ENCODE measurements at regions not wholly inside any gene's neighbourhood (a gene's known extent, or its start where the extent isn't known, plus 50 kb on each side); places are given as distances from the start of the nearest gene placed in this dataset.

- TF ChIP-seq, protein P1, sequence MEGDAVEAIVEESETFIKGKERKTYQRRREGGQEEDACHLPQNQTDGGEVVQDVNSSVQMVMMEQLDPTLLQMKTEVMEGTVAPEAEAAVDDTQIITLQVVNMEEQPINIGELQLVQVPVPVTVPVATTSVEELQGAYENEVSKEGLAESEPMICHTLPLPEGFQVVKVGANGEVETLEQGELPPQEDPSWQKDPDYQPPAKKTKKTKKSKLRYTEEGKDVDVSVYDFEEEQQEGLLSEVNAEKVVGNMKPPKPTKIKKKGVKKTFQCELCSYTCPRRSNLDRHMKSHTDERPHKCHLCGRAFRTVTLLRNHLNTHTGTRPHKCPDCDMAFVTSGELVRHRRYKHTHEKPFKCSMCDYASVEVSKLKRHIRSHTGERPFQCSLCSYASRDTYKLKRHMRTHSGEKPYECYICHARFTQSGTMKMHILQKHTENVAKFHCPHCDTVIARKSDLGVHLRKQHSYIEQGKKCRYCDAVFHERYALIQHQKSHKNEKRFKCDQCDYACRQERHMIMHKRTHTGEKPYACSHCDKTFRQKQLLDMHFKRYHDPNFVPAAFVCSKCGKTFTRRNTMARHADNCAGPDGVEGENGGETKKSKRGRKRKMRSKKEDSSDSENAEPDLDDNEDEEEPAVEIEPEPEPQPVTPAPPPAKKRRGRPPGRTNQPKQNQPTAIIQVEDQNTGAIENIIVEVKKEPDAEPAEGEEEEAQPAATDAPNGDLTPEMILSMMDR (conservative IDR thresholded peaks at IDR 0.05; ENCODE audit: low read depth in 2 of 2): no peak
- TF ChIP-seq POLR2AphosphoS5 (IDR thresholded peaks at IDR 0.05; ENCODE audit: low read depth): no peak
- TF ChIP-seq EZH2 (IDR thresholded peaks at IDR 0.05; ENCODE audit: low read depth, unreplicated experiment): no peak
- TF ChIP-seq EZH2phosphoT487 (IDR thresholded peaks at IDR 0.05; ENCODE audit: unreplicated experiment): no peak
- no peak for TF ChIP-seq ETS1 (IDR thresholded peaks at IDR 0.05)
- TF ChIP-seq CREB1 (CRISPR knock-in tag; IDR thresholded peaks at IDR 0.05; ENCODE audit: low read depth): no peak
- no peak for TF ChIP-seq REST (IDR thresholded peaks at IDR 0.05; ENCODE audit: unreplicated experiment)
- no peak for TF ChIP-seq ZNF114 (CRISPR knock-in tag; IDR thresholded peaks at IDR 0.05)
- TF ChIP-seq STAT1 (IDR thresholded peaks at IDR 0.05; ENCODE audit: unreplicated experiment): no peak
- TF ChIP-seq, protein P2, sequence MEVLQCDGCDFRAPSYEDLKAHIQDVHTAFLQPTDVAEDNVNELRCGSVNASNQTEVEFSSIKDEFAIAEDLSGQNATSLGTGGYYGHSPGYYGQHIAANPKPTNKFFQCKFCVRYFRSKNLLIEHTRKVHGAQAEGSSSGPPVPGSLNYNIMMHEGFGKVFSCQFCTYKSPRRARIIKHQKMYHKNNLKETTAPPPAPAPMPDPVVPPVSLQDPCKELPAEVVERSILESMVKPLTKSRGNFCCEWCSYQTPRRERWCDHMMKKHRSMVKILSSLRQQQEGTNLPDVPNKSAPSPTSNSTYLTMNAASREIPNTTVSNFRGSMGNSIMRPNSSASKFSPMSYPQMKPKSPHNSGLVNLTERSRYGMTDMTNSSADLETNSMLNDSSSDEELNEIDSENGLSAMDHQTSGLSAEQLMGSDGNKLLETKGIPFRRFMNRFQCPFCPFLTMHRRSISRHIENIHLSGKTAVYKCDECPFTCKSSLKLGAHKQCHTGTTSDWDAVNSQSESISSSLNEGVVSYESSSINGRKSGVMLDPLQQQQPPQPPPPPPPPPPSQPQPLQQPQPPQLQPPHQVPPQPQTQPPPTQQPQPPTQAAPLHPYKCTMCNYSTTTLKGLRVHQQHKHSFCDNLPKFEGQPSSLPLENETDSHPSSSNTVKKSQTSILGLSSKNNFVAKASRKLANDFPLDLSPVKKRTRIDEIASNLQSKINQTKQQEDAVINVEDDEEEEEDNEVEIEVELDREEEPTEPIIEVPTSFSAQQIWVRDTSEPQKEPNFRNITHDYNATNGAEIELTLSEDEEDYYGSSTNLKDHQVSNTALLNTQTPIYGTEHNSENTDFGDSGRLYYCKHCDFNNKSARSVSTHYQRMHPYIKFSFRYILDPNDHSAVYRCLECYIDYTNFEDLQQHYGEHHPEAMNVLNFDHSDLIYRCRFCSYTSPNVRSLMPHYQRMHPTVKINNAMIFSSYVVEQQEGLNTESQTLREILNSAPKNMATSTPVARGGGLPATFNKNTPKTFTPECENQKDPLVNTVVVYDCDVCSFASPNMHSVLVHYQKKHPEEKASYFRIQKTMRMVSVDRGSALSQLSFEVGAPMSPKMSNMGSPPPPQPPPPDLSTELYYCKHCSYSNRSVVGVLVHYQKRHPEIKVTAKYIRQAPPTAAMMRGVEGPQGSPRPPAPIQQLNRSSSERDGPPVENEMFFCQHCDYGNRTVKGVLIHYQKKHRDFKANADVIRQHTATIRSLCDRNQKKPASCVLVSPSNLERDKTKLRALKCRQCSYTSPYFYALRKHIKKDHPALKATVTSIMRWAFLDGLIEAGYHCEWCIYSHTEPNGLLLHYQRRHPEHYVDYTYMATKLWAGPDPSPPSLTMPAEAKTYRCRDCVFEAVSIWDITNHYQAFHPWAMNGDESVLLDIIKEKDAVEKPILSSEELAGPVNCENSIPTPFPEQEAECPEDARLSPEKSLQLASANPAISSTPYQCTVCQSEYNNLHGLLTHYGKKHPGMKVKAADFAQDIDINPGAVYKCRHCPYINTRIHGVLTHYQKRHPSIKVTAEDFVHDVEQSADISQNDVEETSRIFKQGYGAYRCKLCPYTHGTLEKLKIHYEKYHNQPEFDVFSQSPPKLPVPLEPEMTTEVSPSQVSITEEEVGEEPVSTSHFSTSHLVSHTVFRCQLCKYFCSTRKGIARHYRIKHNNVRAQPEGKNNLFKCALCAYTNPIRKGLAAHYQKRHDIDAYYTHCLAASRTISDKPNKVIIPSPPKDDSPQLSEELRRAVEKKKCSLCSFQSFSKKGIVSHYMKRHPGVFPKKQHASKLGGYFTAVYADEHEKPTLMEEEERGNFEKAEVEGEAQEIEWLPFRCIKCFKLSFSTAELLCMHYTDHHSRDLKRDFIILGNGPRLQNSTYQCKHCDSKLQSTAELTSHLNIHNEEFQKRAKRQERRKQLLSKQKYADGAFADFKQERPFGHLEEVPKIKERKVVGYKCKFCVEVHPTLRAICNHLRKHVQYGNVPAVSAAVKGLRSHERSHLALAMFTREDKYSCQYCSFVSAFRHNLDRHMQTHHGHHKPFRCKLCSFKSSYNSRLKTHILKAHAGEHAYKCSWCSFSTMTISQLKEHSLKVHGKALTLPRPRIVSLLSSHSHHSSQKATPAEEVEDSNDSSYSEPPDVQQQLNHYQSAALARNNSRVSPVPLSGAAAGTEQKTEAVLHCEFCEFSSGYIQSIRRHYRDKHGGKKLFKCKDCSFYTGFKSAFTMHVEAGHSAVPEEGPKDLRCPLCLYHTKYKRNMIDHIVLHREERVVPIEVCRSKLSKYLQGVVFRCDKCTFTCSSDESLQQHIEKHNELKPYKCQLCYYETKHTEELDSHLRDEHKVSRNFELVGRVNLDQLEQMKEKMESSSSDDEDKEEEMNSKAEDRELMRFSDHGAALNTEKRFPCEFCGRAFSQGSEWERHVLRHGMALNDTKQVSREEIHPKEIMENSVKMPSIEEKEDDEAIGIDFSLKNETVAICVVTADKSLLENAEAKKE (CRISPR knock-in tag; IDR thresholded peaks at IDR 0.05): no peak
Observed at GRCh38 chr3:28586325-28586724, 237.7 kb upstream of the AZI2 start.
